Liver (tissue), 7 donors: ENCODE measurements at regions not wholly inside any gene's neighbourhood (a gene's known extent, or its start where the extent isn't known, plus 50 kb on each side); places are given as distances from the start of the nearest gene placed in this dataset.

Source experiments
- DNase-seq: peaks from one replicate; pipeline ENCODE4 v3.0.0-alpha.2; 2017; ENCODE audit warnings: low spot score
- H3K27ac ChIP-seq, 2 donors: one replicate each; pipeline ENCODE4 v1.7.0; 2013; ENCODE audit warnings: inconsistent platforms in 2 of 2, low read length in 2 of 2, control low read depth in 1 of 2, low read depth in 1 of 2, mild to moderate bottlenecking in 1 of 2
- H3K27me3 ChIP-seq, 4 donors: one replicate each; pipeline versions ENCODE4 v1.6.1 to v1.7.0; 2013; ENCODE audit warnings: low read length in 3 of 4, inconsistent platforms in 1 of 4, mild to moderate bottlenecking in 1 of 4, moderate library complexity in 1 of 4; ENCODE audit not compliant: control insufficient read depth in 4 of 4, insufficient read depth in 4 of 4
- H3K36me3 ChIP-seq, 4 donors: one replicate each; pipeline versions ENCODE4 v1.6.1 to v1.7.0; 2013; ENCODE audit warnings: low read length in 3 of 4, mild to moderate bottlenecking in 3 of 4, low read depth in 1 of 4, moderate library complexity in 1 of 4; ENCODE audit not compliant: control insufficient read depth in 4 of 4, insufficient read depth in 3 of 4
- H3K4me1 ChIP-seq, 4 donors: one replicate each; pipeline versions ENCODE4 v1.6.1 to v1.7.0; 2013; ENCODE audit warnings: low read length in 3 of 4, mild to moderate bottlenecking in 3 of 4, moderate library complexity in 1 of 4; ENCODE audit not compliant: control insufficient read depth in 4 of 4, insufficient read depth in 4 of 4
- H3K4me3 ChIP-seq, 3 donors: one replicate each; pipeline versions ENCODE4 v1.6.1 to v1.7.0; 2013; ENCODE audit warnings: low read length in 3 of 3, control low read depth in 1 of 3, low read depth in 1 of 3, mild to moderate bottlenecking in 1 of 3
- H3K9ac ChIP-seq, 2 donors: one replicate each; pipeline ENCODE4 v1.7.0; 2013; ENCODE audit warnings: low read length in 2 of 2, mild to moderate bottlenecking in 2 of 2, moderate library complexity in 2 of 2, control low read depth in 1 of 2, low read depth in 1 of 2
- H3K9me3 ChIP-seq, 4 donors: one replicate each; pipeline versions ENCODE4 v1.6.1 to v1.7.0; 2013; ENCODE audit warnings: low read length in 3 of 4; ENCODE audit not compliant: control insufficient read depth in 4 of 4
- ATF3 ChIP-seq: IDR thresholded peaks from 2 replicates; pipeline ENCODE4 v1.6.1; 2016; ENCODE audit warnings: antibody characterized with exemption
- FOXA1 ChIP-seq: IDR thresholded peaks from 2 replicates; pipeline ENCODE4 v1.6.1; 2016; ENCODE audit warnings: antibody characterized with exemption
- FOXA2 ChIP-seq: IDR thresholded peaks from 2 replicates; pipeline ENCODE4 v1.6.1; 2016; ENCODE audit warnings: antibody characterized with exemption
- GABPA ChIP-seq, 2 donors: IDR thresholded peaks in 1 of 2; conservative IDR thresholded peaks in 1 of 2; 2 replicates each; pipeline ENCODE4 v1.6.1; 2016; ENCODE audit warnings: antibody characterized with exemption in 2 of 2, mild to moderate bottlenecking in 1 of 2, moderate library complexity in 1 of 2
- HNF4G ChIP-seq: IDR thresholded peaks from 2 replicates; pipeline ENCODE4 v1.6.1; 2016; ENCODE audit warnings: antibody characterized with exemption
- JUND ChIP-seq, 2 donors: IDR thresholded peaks; 2 replicates each; pipeline ENCODE4 v1.6.1; 2016; ENCODE audit warnings: antibody characterized with exemption in 2 of 2
- MAX ChIP-seq: IDR thresholded peaks from 2 replicates; pipeline ENCODE4 v1.6.1; 2016; ENCODE audit warnings: antibody characterized with exemption
- RAD21 ChIP-seq, 2 donors: IDR thresholded peaks; 2 replicates each; pipeline ENCODE4 v1.6.1; 2016; ENCODE audit warnings: antibody characterized with exemption in 2 of 2, mild to moderate bottlenecking in 2 of 2
- REST ChIP-seq: IDR thresholded peaks from 2 replicates; pipeline ENCODE4 v1.6.1; 2016; ENCODE audit warnings: antibody characterized with exemption, mild to moderate bottlenecking
- RXRA ChIP-seq, 2 donors: IDR thresholded peaks; 2 replicates each; pipeline ENCODE4 v1.6.1; 2017 to 2018; ENCODE audit warnings: antibody characterized with exemption in 2 of 2, mild to moderate bottlenecking in 1 of 2
- TAF1 ChIP-seq: conservative IDR thresholded peaks from 2 replicates; pipeline ENCODE4 v1.6.1; 2016; ENCODE audit warnings: antibody characterized with exemption, mild to moderate bottlenecking
- YY1 ChIP-seq: IDR thresholded peaks from 2 replicates; pipeline ENCODE4 v1.6.1; 2016; ENCODE audit warnings: antibody characterized with exemption, mild to moderate bottlenecking
- ZBTB33 ChIP-seq: IDR thresholded peaks from 2 replicates; pipeline ENCODE4 v1.6.1; 2016; ENCODE audit warnings: antibody characterized with exemption
- WGBS: extraction: QIAGEN DNeasy Blood & Tissue Kit; methylation state at CpG from one replicate; pipeline ENCODE4 v1.1.7; 2013; 5-methylcytosine and 5-hydroxymethylcytosine counted together
- donor health status: healthy.
- donor health status: healthy.
- donor health status: healthy.
- donor health status: healthy.

GRCh38 chr12:116630762-116631161 lies 71.6 kb downstream of the MAP1LC3B2 start:
- Histone ChIP-seq H3K4me3 (no peak overlapping the region), H3K27ac (no peak overlapping the region), H3K9ac (no peak overlapping the region), H3K9me3 (no peaks in the 10 kb centered on the region), H3K27me3 (no peaks in the 10 kb centered on the region), H3K36me3 (no peaks in the 10 kb centered on the region), H3K4me1 (peaks cover 0 to 14% (median 8%) of the 10 kb centered on the region in 4 donors)
- WGBS: 84% methylated on average over 7 of the region's 7 CpGs
- TF ChIP-seq RAD21 (IDR thresholded peaks at IDR 0.05) (no peak), RXRA (IDR thresholded peaks at IDR 0.05) (no peak), GABPA (IDR thresholded peaks at IDR 0.05 in 1 of 2, conservative IDR thresholded peaks at IDR 0.05 in 1 of 2) (no peak), YY1 (no peak), ATF3 (no peak), MAX (no peak), HNF4G (no peak), TAF1 (no peak), REST (no peak)
- no peak for DNase-seq

GRCh38 chr12:116629480-116629879 lies 70.3 kb downstream of the MAP1LC3B2 start:
- H3K27ac ChIP-seq: no peak overlapping the region
- peaks cover 0 to 10% (median 5%) of the 10 kb centered on the region in 4 donors for H3K4me1 ChIP-seq
- H3K9me3 ChIP-seq: no peaks in the 10 kb centered on the region
- H3K4me3 ChIP-seq: no peak overlapping the region
- H3K9ac ChIP-seq: no peak overlapping the region
- H3K36me3 ChIP-seq: no peaks in the 10 kb centered on the region
- 92% methylated on average over 10 of the region's 10 CpGs for WGBS
- DNase-seq: no peak
- TF ChIP-seq FOXA1 (no peak), TAF1 (no peak), ATF3 (no peak), FOXA2 (no peak), JUND (IDR thresholded peaks at IDR 0.05) (no peak), MAX (no peak), RXRA (IDR thresholded peaks at IDR 0.05) (no peak), REST (no peak), ZBTB33 (no peak)
- H3K27me3 ChIP-seq: no peaks in the 10 kb centered on the region
